SK-N-SH treated with all-trans-retinoic acid at 6 μM for 48 hours (cell line): ENCODE measurements at regions not wholly inside any gene's neighbourhood (a gene's known extent, or its start where the extent isn't known, plus 50 kb on each side); places are given as distances from the start of the nearest gene placed in this dataset.

Experiments
- GLIS3 ChIP-seq: fragments of 250-450 bp; sonication (Bioruptor Pico); IDR thresholded peaks from 2 replicates; pipeline ENCODE4 v1.5.0; 2020; ENCODE audit warnings: mild to moderate bottlenecking, moderate library complexity
- OSR1 ChIP-seq: fragments of 250-450 bp; sonication (Bioruptor Pico); IDR thresholded peaks from 2 replicates; pipeline ENCODE4 v1.8.0; 2022; ENCODE audit warnings: moderate library complexity, mild to moderate bottlenecking, inconsistent platforms
- RARB ChIP-seq: fragments of 250-450 bp; sonication (Bioruptor Pico); IDR thresholded peaks from 2 replicates; pipeline ENCODE4 v1.8.0; 2021; ENCODE audit warnings: mild to moderate bottlenecking, moderate library complexity

DNA sequence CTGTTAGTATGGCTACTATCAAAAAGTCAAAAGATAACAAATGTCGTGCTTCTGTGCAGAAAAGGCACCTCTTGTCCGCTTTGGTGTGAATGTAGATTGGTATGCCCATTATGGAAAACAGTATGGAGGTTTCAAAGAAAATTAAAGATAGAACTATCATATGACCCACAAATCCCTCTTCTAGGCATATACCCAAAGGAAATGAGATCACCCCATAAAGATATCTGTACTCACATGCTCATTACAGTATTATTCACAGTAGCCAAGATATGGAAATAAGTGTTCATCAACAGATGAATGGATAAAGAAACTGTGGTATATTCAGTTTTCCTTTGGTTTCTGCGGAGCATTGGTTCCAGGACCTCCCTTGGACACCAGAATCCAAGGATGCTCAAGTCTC is 180.5 kb upstream of the PPP1R3A start:
- TF ChIP-seq GLIS3 (CRISPR knock-in tag), result no peak
- TF ChIP-seq RARB (CRISPR knock-in tag), result no peak
- no peak for TF ChIP-seq OSR1 (CRISPR knock-in tag)
